ENCODE measurements at regions not wholly inside any gene's neighbourhood (a gene's known extent, or its start where the extent isn't known, plus 50 kb on each side); places are given as distances from the start of the nearest gene placed in this dataset.

DNA sequence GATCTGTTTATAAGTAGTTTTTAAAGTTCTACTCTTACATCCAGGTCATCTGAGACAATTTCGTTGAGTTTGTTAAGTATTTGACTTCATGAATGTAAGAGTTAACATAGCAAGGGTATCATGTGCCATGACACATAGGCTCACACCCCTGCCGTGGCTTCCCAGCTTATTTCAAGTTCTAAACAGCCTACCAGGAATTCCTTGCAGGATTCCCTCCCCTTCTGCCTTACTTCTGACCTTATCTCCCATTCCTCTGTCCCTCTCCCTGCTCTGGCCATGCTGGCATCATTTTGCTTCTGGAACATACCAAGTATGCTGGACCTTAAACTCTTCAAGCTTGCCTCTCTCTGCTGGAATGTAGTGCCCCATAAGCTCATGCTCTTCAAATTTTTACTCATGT is 369.9 kb upstream of the PCDH7 start:
- TF ChIP-seq, protein P1, sequence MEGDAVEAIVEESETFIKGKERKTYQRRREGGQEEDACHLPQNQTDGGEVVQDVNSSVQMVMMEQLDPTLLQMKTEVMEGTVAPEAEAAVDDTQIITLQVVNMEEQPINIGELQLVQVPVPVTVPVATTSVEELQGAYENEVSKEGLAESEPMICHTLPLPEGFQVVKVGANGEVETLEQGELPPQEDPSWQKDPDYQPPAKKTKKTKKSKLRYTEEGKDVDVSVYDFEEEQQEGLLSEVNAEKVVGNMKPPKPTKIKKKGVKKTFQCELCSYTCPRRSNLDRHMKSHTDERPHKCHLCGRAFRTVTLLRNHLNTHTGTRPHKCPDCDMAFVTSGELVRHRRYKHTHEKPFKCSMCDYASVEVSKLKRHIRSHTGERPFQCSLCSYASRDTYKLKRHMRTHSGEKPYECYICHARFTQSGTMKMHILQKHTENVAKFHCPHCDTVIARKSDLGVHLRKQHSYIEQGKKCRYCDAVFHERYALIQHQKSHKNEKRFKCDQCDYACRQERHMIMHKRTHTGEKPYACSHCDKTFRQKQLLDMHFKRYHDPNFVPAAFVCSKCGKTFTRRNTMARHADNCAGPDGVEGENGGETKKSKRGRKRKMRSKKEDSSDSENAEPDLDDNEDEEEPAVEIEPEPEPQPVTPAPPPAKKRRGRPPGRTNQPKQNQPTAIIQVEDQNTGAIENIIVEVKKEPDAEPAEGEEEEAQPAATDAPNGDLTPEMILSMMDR (IDR thresholded peaks at IDR 0.05) = no peak
- TF ChIP-seq POLR2AphosphoS5 (IDR thresholded peaks at IDR 0.05; ENCODE audit: insufficient read depth in 1 of 2, low read depth in 1 of 2) (no peak), POLR2A (IDR thresholded peaks at IDR 0.05) (no peak)

Measured in vagina (tissue), 2 donors.